HepG2 (cell line): ENCODE measurements at regions not wholly inside any gene's neighbourhood (a gene's known extent, or its start where the extent isn't known, plus 50 kb on each side); places are given as distances from the start of the nearest gene placed in this dataset.

Experiments
- ATAC-seq: fragments of 200-7000 bp; cut with Tn5 transposase; 3 replicates; pipeline ENCODE4 v1.9.1; 2020; ENCODE audit warnings: mild to moderate bottlenecking, moderate library complexity
- BruUV-seq: library from RNA; stranded (reverse); fragments of 400-500 nt; replicated peaks from 2 replicates; lab custom pipeline; 2021; lab: Mats Ljungman, UMichigan
- CTCF ChIA-PET: fragments of 300-600 bp; formaldehyde crosslinking; extraction: SDS; loops from one replicate; lab custom pipeline; 2021; ENCODE audit warnings: low total read pairs, inconsistent platforms, low intra/inter-chr PET ratio; lab: Yijun Ruan, JAX
- POLR2A ChIA-PET: fragments of 350-600 bp; sonication (Branson Sonifier 250); formaldehyde crosslinking; loops from one replicate; lab custom pipeline; 2020; ENCODE audit warnings: antibody characterized with exemption, inconsistent platforms; lab: Yijun Ruan, JAX
- DNase-seq: peaks from one replicate; pipeline ENCODE4 v3.0.0-alpha.2; 2015; ENCODE audit warnings: low spot score
- FAIRE-seq: peaks from 3 replicates; lab custom pipeline; 2011; peaks lifted over from hg19 to GRCh38; lab: Jason Lieb, UNC
- H2AFZ ChIP-seq: one replicate; pipeline ENCODE4 v1.6.1; 2011; ENCODE audit warnings: low read length, inconsistent platforms
- H3K27ac ChIP-seq: fragments of 300-600 bp; 3 replicates; pipeline ENCODE4 v1.8.0; 2011; ENCODE audit warnings: mixed run types, mild to moderate bottlenecking, mixed read lengths, low read length, inconsistent platforms; ENCODE audit not compliant: insufficient read depth; ENCODE audit errors: extremely low read length
- H3K27me3 ChIP-seq, 2 experiments: fragments of 200-600 bp in 1 of 2; 2 replicates in 1 of 2; 3 replicates in 1 of 2; pipeline versions ENCODE4 v1.6.0 to v1.8.0; 2011; ENCODE audit warnings: low read length in 2 of 2, mild to moderate bottlenecking in 2 of 2, moderate library complexity in 2 of 2, inconsistent platforms in 1 of 2; ENCODE audit not compliant: insufficient read depth in 2 of 2, control insufficient read depth in 1 of 2
- H3K36me3 ChIP-seq, 2 experiments: fragments of 200-600 bp in 1 of 2; replicated peaks in 1 of 2; 2 replicates in 1 of 2; 3 replicates in 1 of 2; pipeline versions ENCODE4 v1.5.1 to v1.8.0; 2011; ENCODE audit warnings: low read length in 2 of 2, inconsistent platforms in 1 of 2; ENCODE audit not compliant: insufficient read depth in 2 of 2, control insufficient read depth in 1 of 2
- H3K4me1 ChIP-seq: 2 replicates; pipeline ENCODE4 v1.5.1; 2012; ENCODE audit warnings: low read length, inconsistent platforms; ENCODE audit not compliant: insufficient read depth
- H3K4me2 ChIP-seq: 2 replicates; pipeline ENCODE4 v1.6.0; 2011; ENCODE audit warnings: low read depth, low read length, inconsistent platforms
- H3K4me3 ChIP-seq, 3 experiments: fragments of 200-600 bp in 1 of 3; sonication (generic), shearing (Covaris generic) in 1 of 3; replicated peaks in 1 of 3; 2 replicates each; pipeline ENCODE4 v1.5.1; 2011 to 2016; ENCODE audit warnings: low read length in 3 of 3, inconsistent platforms in 2 of 3, low read depth in 2 of 3, mild to moderate bottlenecking in 2 of 3, control low read depth in 1 of 3, mixed read lengths in 1 of 3; ENCODE audit not compliant: insufficient read depth in 1 of 3
- H3K79me2 ChIP-seq: one replicate; pipeline ENCODE4 v1.6.1; 2011; ENCODE audit warnings: low read length, inconsistent platforms; ENCODE audit not compliant: insufficient read depth
- H3K9ac ChIP-seq: 2 replicates; pipeline ENCODE4 v1.6.0; 2011; ENCODE audit warnings: mild to moderate bottlenecking, low read depth, low read length, inconsistent platforms; ENCODE audit not compliant: insufficient read depth
- H3K9me3 ChIP-seq: 2 replicates; pipeline ENCODE4 v1.5.1; 2012; ENCODE audit warnings: mild to moderate bottlenecking, low read length
- H4K20me1 ChIP-seq: 2 replicates; pipeline ENCODE4 v1.6.0; 2011; ENCODE audit warnings: inconsistent platforms, mild to moderate bottlenecking, low read length, moderate library complexity; ENCODE audit not compliant: insufficient read depth
- DBP ChIP-seq: sonication (generic); formaldehyde crosslinking; IDR thresholded peaks from 2 replicates; pipeline ENCODE4 v1.4.0; 2020; ENCODE audit warnings: missing genetic modification reagents; ENCODE audit errors: not compliant biosample characterization
- HNRNPH1 ChIP-seq: fragments of 200-400 bp; formaldehyde crosslinking; optimal IDR thresholded peaks from 2 replicates; pipeline ENCODE3; 2017; ENCODE audit warnings: mild to moderate bottlenecking, low read depth, low read length
- MYPOP ChIP-seq: sonication (generic); formaldehyde crosslinking; IDR thresholded peaks from 2 replicates; pipeline ENCODE4 v1.8.1; 2023; ENCODE audit warnings: mild to moderate bottlenecking, moderate library complexity, missing genetic modification reagents
- SMC3 ChIP-seq: IDR thresholded peaks from 2 replicates; pipeline ENCODE4 v1.6.1; 2011; ENCODE audit warnings: low read length, improper control_type of control experiment
- ZNF501 ChIP-seq: sonication (generic); formaldehyde crosslinking; IDR thresholded peaks from 2 replicates; pipeline ENCODE4 v1.5.1; 2020; ENCODE audit warnings: mild to moderate bottlenecking, moderate library complexity, missing genetic modification reagents
- ZNF639 ChIP-seq: conservative IDR thresholded peaks from 2 replicates; pipeline ENCODE4 v1.6.1; 2018; ENCODE audit warnings: missing genetic modification reagents
- ZNF709 ChIP-seq: sonication (generic); formaldehyde crosslinking; IDR thresholded peaks from 2 replicates; pipeline ENCODE4 v1.5.0; 2020; ENCODE audit warnings: mild to moderate bottlenecking, missing genetic modification reagents
- WGBS: methylation state at CpG from one replicate; pipeline ENCODE4 v1.1.6; 2017; ENCODE audit warnings: low lambda C conversion rate; 5-methylcytosine and 5-hydroxymethylcytosine counted together
- in situ Hi-C: cut with HindIII; loops from 2 replicates; pipeline ENCODE4 v1.10.0; 2017; ENCODE audit warnings: low pct_unique_long_range_greater_than_20kb; ENCODE audit not compliant: extremely low pct_ligation_motif_present
- intact Hi-C: fragments of 100-400 bp; cut with micrococcal nuclease; formaldehyde crosslinking; loops from one replicate; pipeline ENCODE4 v1.10.0; 2022; ENCODE audit not compliant: unreplicated experiment
- TF ChIP-seq, protein P1 (sequence below): sonication (generic); formaldehyde crosslinking; IDR thresholded peaks from 2 replicates; pipeline ENCODE4 v1.5.0; 2020; ENCODE audit warnings: mild to moderate bottlenecking, missing genetic modification reagents, moderate library complexity
- TF ChIP-seq, protein P2 (sequence below): sonication (generic); formaldehyde crosslinking; IDR thresholded peaks from 2 replicates; pipeline ENCODE4 v1.5.0; 2020; ENCODE audit warnings: mild to moderate bottlenecking, missing genetic modification reagents, borderline replicate concordance
- TF ChIP-seq, protein P3 (sequence below): sonication (generic); formaldehyde crosslinking; IDR thresholded peaks from 2 replicates; pipeline ENCODE4 v1.5.0; 2020; ENCODE audit warnings: missing genetic modification reagents, mild to moderate bottlenecking, borderline replicate concordance
- TF ChIP-seq, protein P4 (sequence below): sonication (generic); formaldehyde crosslinking; IDR thresholded peaks from 2 replicates; pipeline ENCODE4 v1.4.0; 2020; ENCODE audit warnings: missing genetic modification reagents, mild to moderate bottlenecking, borderline replicate concordance

DNA sequence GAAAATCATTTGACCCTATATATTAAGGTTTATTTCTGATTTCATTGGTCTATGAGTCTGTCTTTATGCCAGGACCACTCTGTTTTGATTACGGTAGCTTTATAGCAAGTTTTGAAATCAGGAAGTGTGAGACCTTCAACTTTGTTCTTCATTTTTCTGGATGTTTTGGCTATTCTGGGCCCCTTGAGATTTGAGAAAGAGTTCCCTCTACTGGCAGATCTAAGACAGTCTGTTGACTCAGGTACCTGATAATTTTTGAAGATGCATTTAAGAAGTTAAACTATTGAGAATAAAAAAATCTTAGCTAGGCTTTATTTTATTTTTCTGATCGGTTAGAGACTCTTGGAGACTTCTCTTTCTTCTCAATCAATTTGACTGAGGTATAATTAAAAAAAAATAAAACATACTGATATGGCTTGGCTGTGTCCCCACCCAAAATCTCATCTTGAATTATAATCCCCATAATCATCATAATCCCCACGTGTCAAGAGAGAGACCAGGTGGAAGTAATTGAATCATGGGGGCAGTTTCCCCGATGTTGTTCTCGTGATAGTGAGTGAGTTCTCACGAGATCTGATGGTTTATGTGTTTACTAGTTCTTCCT is 209.2 kb downstream of the SNX10 start:
- Histone ChIP-seq H2AFZ (no peak overlapping the region), H3K9ac (no peak overlapping the region), H3K27ac (no peak overlapping the region), H3K27me3 (peaks cover 0 to 22% of the 10 kb centered on the region in 2 experiments; a peak in 2 of 5 replicates), H3K79me2 (no peaks in the 10 kb centered on the region), H3K36me3 (no peaks in the 10 kb centered on the region), H4K20me1 (no peaks in the 10 kb centered on the region), H3K9me3 (no peaks in the 10 kb centered on the region), H3K4me2 (no peak overlapping the region), H3K4me1 (no peaks in the 10 kb centered on the region; the same call in 1 of the 2 replicates), H3K4me3 (no peak overlapping the region)
- ATAC-seq: no peak; the same call in 2 of the 3 replicates
- BruUV-seq: no TSS peak
- DNase-seq: peak; percentile 22
- ChIA-PET CTCF (interaction anchor here (2.0 kb wide), 1 partner anchor 124 kb away, joined by 8 read pairs; no protein-coding TSS in a partner anchor), POLR2A (no interaction called here)
- intact Hi-C loops: loop anchor here (1.0 to 2.0 kb wide), 2 partner anchors 124 to 132 kb away; no protein-coding TSS in a partner anchor
- no peak for FAIRE-seq
- in situ Hi-C loops: loop anchor here (5.0 to 25.0 kb wide), 2 partner anchors 124 to 239 kb away; no protein-coding TSS in a partner anchor
- 2% methylated on average over 6 of the region's 6 CpGs for WGBS
- no peak for TF ChIP-seq ZNF709 (CRISPR knock-in tag)
- TF ChIP-seq, protein P1, sequence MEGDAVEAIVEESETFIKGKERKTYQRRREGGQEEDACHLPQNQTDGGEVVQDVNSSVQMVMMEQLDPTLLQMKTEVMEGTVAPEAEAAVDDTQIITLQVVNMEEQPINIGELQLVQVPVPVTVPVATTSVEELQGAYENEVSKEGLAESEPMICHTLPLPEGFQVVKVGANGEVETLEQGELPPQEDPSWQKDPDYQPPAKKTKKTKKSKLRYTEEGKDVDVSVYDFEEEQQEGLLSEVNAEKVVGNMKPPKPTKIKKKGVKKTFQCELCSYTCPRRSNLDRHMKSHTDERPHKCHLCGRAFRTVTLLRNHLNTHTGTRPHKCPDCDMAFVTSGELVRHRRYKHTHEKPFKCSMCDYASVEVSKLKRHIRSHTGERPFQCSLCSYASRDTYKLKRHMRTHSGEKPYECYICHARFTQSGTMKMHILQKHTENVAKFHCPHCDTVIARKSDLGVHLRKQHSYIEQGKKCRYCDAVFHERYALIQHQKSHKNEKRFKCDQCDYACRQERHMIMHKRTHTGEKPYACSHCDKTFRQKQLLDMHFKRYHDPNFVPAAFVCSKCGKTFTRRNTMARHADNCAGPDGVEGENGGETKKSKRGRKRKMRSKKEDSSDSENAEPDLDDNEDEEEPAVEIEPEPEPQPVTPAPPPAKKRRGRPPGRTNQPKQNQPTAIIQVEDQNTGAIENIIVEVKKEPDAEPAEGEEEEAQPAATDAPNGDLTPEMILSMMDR (CRISPR knock-in tag): peak; percentile 45
- TF ChIP-seq, protein P2, sequence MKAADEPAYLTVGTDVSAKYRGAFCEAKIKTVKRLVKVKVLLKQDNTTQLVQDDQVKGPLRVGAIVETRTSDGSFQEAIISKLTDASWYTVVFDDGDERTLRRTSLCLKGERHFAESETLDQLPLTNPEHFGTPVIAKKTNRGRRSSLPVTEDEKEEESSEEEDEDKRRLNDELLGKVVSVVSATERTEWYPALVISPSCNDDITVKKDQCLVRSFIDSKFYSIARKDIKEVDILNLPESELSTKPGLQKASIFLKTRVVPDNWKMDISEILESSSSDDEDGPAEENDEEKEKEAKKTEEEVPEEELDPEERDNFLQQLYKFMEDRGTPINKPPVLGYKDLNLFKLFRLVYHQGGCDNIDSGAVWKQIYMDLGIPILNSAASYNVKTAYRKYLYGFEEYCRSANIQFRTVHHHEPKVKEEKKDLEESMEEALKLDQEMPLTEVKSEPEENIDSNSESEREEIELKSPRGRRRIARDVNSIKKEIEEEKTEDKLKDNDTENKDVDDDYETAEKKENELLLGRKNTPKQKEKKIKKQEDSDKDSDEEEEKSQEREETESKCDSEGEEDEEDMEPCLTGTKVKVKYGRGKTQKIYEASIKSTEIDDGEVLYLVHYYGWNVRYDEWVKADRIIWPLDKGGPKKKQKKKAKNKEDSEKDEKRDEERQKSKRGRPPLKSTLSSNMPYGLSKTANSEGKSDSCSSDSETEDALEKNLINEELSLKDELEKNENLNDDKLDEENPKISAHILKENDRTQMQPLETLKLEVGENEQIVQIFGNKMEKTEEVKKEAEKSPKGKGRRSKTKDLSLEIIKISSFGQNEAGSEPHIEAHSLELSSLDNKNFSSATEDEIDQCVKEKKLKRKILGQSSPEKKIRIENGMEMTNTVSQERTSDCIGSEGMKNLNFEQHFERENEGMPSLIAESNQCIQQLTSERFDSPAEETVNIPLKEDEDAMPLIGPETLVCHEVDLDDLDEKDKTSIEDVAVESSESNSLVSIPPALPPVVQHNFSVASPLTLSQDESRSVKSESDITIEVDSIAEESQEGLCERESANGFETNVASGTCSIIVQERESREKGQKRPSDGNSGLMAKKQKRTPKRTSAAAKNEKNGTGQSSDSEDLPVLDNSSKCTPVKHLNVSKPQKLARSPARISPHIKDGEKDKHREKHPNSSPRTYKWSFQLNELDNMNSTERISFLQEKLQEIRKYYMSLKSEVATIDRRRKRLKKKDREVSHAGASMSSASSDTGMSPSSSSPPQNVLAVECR (CRISPR knock-in tag): no peak
- TF ChIP-seq ZNF501 (CRISPR knock-in tag): no peak
- no peak for TF ChIP-seq DBP (CRISPR knock-in tag)
- TF ChIP-seq ZNF639 (CRISPR knock-in tag): no peak
- TF ChIP-seq, protein P3, sequence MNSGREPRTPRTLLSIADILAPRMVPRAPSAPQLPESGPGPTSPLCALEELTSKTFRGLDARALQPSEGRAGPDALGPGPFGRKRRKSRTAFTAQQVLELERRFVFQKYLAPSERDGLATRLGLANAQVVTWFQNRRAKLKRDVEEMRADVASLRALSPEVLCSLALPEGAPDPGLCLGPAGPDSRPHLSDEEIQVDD (CRISPR knock-in tag): no peak
- no peak for TF ChIP-seq HNRNPH1
- TF ChIP-seq, protein P4, sequence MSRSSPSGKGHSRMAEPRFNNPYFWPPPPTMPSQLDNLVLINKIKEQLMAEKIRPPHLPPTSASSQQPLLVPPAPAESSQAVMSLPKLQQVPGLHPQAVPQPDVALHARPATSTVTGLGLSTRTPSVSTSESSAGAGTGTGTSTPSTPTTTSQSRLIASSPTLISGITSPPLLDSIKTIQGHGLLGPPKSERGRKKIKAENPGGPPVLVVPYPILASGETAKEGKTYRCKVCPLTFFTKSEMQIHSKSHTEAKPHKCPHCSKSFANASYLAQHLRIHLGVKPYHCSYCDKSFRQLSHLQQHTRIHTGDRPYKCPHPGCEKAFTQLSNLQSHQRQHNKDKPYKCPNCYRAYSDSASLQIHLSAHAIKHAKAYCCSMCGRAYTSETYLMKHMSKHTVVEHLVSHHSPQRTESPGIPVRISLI (CRISPR knock-in tag): no peak
- TF ChIP-seq SMC3: peak; percentile 30
- TF ChIP-seq MYPOP (CRISPR knock-in tag): no peak
